ENCODE measurements at regions not wholly inside any gene's neighbourhood (a gene's known extent, or its start where the extent isn't known, plus 50 kb on each side); places are given as distances from the start of the nearest gene placed in this dataset.

- Histone ChIP-seq H2AK5ac (ENCODE audit: low read length) (no peak overlapping the region), H2BK5ac (ENCODE audit: low read length) (no peak overlapping the region), H3K79me2 (ENCODE audit: control insufficient read depth, insufficient read depth, low read length) (no peaks in the 10 kb centered on the region), H3K36me3 (ENCODE audit: control insufficient read depth, insufficient read depth, low read length) (no peaks in the 10 kb centered on the region), H4K8ac (ENCODE audit: low read depth, low read length) (no peak overlapping the region), H4K5ac (ENCODE audit: low read length) (no peak overlapping the region), H3K23ac (ENCODE audit: low read length) (no peak overlapping the region), H3K79me1 (ENCODE audit: low read length) (no peaks in the 10 kb centered on the region), H3K4ac (ENCODE audit: low read depth, low read length) (no peak overlapping the region), H3K4me2 (ENCODE audit: low read length) (no peak overlapping the region), H3K4me3 (ENCODE audit: low read length) (no peak overlapping the region), H3K27ac (ENCODE audit: low read depth, low read length) (no peak overlapping the region), H3K18ac (ENCODE audit: low read length) (peak overlapping the region; percentile 25), H3K27me3 (ENCODE audit: insufficient read depth, low read length, poor library complexity) (no peaks in the 10 kb centered on the region), H2BK15ac (replicated peaks; ENCODE audit: low read depth) (no peak overlapping the region), H2BK120ac (ENCODE audit: low read depth, low read length) (no peak overlapping the region), H3K4me1 (ENCODE audit: control insufficient read depth, low read depth, low read length) (peaks cover 4% of the 10 kb centered on the region), H3K56ac (ENCODE audit: low read length) (no peak overlapping the region), H3K9ac (ENCODE audit: low read length) (no peak overlapping the region)
- DNase-seq = peak; percentile 16
- no CpG with 5 or more reads among the region's 4 CpGs for WGBS (ENCODE audit: extremely low coverage, insufficient coverage, low lambda C conversion rate)
Measured at GRCh38 chr12:59086126-59086525, 165.8 kb upstream of the LRIG3 start.

- no peaks in the 10 kb centered on the region for H3K36me3 ChIP-seq (ENCODE audit: control insufficient read depth, insufficient read depth, low read length)
- no peak overlapping the region for H3K23ac ChIP-seq (ENCODE audit: low read length)
- H3K56ac ChIP-seq (ENCODE audit: low read length) = no peak overlapping the region
- no peak for DNase-seq
- H3K4me1 ChIP-seq (ENCODE audit: control insufficient read depth, low read depth, low read length) = peaks cover 4% of the 10 kb centered on the region
- H3K79me1 ChIP-seq (ENCODE audit: low read length) = no peaks in the 10 kb centered on the region
- peak overlapping the region; percentile 82 for H2BK120ac ChIP-seq (ENCODE audit: low read depth, low read length)
- H3K27ac ChIP-seq (ENCODE audit: low read depth, low read length) = no peak overlapping the region
- no peak overlapping the region for H3K9ac ChIP-seq (ENCODE audit: low read length)
- no peak overlapping the region for H2BK5ac ChIP-seq (ENCODE audit: low read length)
- no peak overlapping the region for H3K18ac ChIP-seq (ENCODE audit: low read length)
- no peak overlapping the region for H3K4ac ChIP-seq (ENCODE audit: low read depth, low read length)
- H4K8ac ChIP-seq (ENCODE audit: low read depth, low read length) = peak overlapping the region; percentile 5
- H2BK15ac ChIP-seq (replicated peaks; ENCODE audit: low read depth) = peak overlapping the region; percentile 96
- no peaks in the 10 kb centered on the region for H3K79me2 ChIP-seq (ENCODE audit: control insufficient read depth, insufficient read depth, low read length)
- no peak overlapping the region for H3K4me3 ChIP-seq (ENCODE audit: low read length)
- no peak overlapping the region for H3K4me2 ChIP-seq (ENCODE audit: low read length)
- WGBS (ENCODE audit: extremely low coverage, insufficient coverage, low lambda C conversion rate) = no CpG with 5 or more reads among the region's 3 CpGs
- no peak overlapping the region for H2AK5ac ChIP-seq (ENCODE audit: low read length)
- H4K5ac ChIP-seq (ENCODE audit: low read length) = no peak overlapping the region
- H3K27me3 ChIP-seq (ENCODE audit: insufficient read depth, low read length, poor library complexity) = no peaks in the 10 kb centered on the region
Measured at GRCh38 chr12:59085690-59086089, 165.4 kb upstream of the LRIG3 start.

GRCh38 chr12:59084511-59085375 lies 164.4 kb upstream of the LRIG3 start:
- no peak overlapping the region for H4K8ac ChIP-seq (ENCODE audit: low read depth, low read length)
- no peak overlapping the region for H2BK120ac ChIP-seq (ENCODE audit: low read depth, low read length)
- no CpG with 5 or more reads among the region's 12 CpGs for WGBS (ENCODE audit: extremely low coverage, insufficient coverage, low lambda C conversion rate)
- H3K4ac ChIP-seq (ENCODE audit: low read depth, low read length) = no peak overlapping the region
- peak overlapping the region; percentile 72 for H3K56ac ChIP-seq (ENCODE audit: low read length)
- no peaks in the 10 kb centered on the region for H3K27me3 ChIP-seq (ENCODE audit: insufficient read depth, low read length, poor library complexity)
- H3K18ac ChIP-seq (ENCODE audit: low read length) = peak overlapping the region; percentile 18
- peak overlapping the region; percentile 77 for H2BK5ac ChIP-seq (ENCODE audit: low read length)
- no peaks in the 10 kb centered on the region for H3K36me3 ChIP-seq (ENCODE audit: control insufficient read depth, insufficient read depth, low read length)
- peak; percentile 44 for DNase-seq
- H3K23ac ChIP-seq (ENCODE audit: low read length) = no peak overlapping the region
- no peak overlapping the region for H4K5ac ChIP-seq (ENCODE audit: low read length)
- no peak overlapping the region for H3K4me3 ChIP-seq (ENCODE audit: low read length)
- peaks cover 4% of the 10 kb centered on the region for H3K4me1 ChIP-seq (ENCODE audit: control insufficient read depth, low read depth, low read length)
- H3K27ac ChIP-seq (ENCODE audit: low read depth, low read length) = no peak overlapping the region
- H2AK5ac ChIP-seq (ENCODE audit: low read length) = no peak overlapping the region
- no peak overlapping the region for H3K9ac ChIP-seq (ENCODE audit: low read length)
- no peaks in the 10 kb centered on the region for H3K79me2 ChIP-seq (ENCODE audit: control insufficient read depth, insufficient read depth, low read length)
- H3K4me2 ChIP-seq (ENCODE audit: low read length) = no peak overlapping the region
- H3K79me1 ChIP-seq (ENCODE audit: low read length) = no peaks in the 10 kb centered on the region
- peak overlapping the region; percentile 74 for H2BK15ac ChIP-seq (replicated peaks; ENCODE audit: low read depth)

- no peaks in the 10 kb centered on the region for H3K79me2 ChIP-seq (ENCODE audit: control insufficient read depth, insufficient read depth, low read length)
- no peak overlapping the region for H2AK5ac ChIP-seq (ENCODE audit: low read length)
- H3K23ac ChIP-seq (ENCODE audit: low read length) = no peak overlapping the region
- no peak overlapping the region for H3K4me2 ChIP-seq (ENCODE audit: low read length)
- H3K4ac ChIP-seq (ENCODE audit: low read depth, low read length) = no peak overlapping the region
- H3K79me1 ChIP-seq (ENCODE audit: low read length) = no peaks in the 10 kb centered on the region
- H3K4me3 ChIP-seq (ENCODE audit: low read length) = no peak overlapping the region
- H4K8ac ChIP-seq (ENCODE audit: low read depth, low read length) = no peak overlapping the region
- no peaks in the 10 kb centered on the region for H3K27me3 ChIP-seq (ENCODE audit: insufficient read depth, low read length, poor library complexity)
- no peak overlapping the region for H2BK120ac ChIP-seq (ENCODE audit: low read depth, low read length)
- H3K18ac ChIP-seq (ENCODE audit: low read length) = no peak overlapping the region
- peaks cover 4% of the 10 kb centered on the region for H3K4me1 ChIP-seq (ENCODE audit: control insufficient read depth, low read depth, low read length)
- no peak overlapping the region for H4K5ac ChIP-seq (ENCODE audit: low read length)
- no peak overlapping the region for H2BK5ac ChIP-seq (ENCODE audit: low read length)
- H3K27ac ChIP-seq (ENCODE audit: low read depth, low read length) = no peak overlapping the region
- no peak for DNase-seq
- H3K56ac ChIP-seq (ENCODE audit: low read length) = no peak overlapping the region
- H3K9ac ChIP-seq (ENCODE audit: low read length) = no peak overlapping the region
- no CpG with 5 or more reads among the region's 3 CpGs for WGBS (ENCODE audit: extremely low coverage, insufficient coverage, low lambda C conversion rate)
- H2BK15ac ChIP-seq (replicated peaks; ENCODE audit: low read depth) = no peak overlapping the region
- H3K36me3 ChIP-seq (ENCODE audit: control insufficient read depth, insufficient read depth, low read length) = no peaks in the 10 kb centered on the region
Measured at GRCh38 chr12:59082952-59083351, 162.6 kb upstream of the LRIG3 start.

DNA sequence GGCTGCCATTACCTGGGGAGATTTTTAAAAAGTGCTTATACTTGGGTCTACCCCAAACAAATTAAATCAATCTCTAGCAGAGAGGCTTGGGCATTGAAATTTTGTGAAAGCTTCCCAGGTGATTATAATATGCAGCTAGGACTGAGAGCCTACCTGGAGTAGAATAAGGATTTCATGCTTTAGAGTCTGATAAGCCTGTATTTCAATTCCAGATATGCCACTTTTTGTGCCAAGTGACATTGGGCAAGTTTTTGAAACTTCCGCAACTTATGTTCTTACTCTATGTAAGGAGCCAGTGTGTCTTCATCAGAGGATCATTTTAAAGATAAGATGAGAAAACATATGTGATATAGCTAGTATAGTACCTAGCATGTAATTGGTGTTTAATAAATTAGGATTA lies 159.8 kb upstream of the LRIG3 start:
- H3K79me1 ChIP-seq (ENCODE audit: low read length) = no peaks in the 10 kb centered on the region
- H3K4ac ChIP-seq (ENCODE audit: low read depth, low read length) = no peak overlapping the region
- H3K36me3 ChIP-seq (ENCODE audit: control insufficient read depth, insufficient read depth, low read length) = no peaks in the 10 kb centered on the region
- H3K4me3 ChIP-seq (ENCODE audit: low read length) = no peak overlapping the region
- H2BK5ac ChIP-seq (ENCODE audit: low read length) = no peak overlapping the region
- WGBS (ENCODE audit: extremely low coverage, insufficient coverage, low lambda C conversion rate) = no CpG with 5 or more reads among the region's 1 CpG
- H3K79me2 ChIP-seq (ENCODE audit: control insufficient read depth, insufficient read depth, low read length) = no peaks in the 10 kb centered on the region
- no peak overlapping the region for H3K9ac ChIP-seq (ENCODE audit: low read length)
- H3K56ac ChIP-seq (ENCODE audit: low read length) = no peak overlapping the region
- no peak overlapping the region for H2BK15ac ChIP-seq (replicated peaks; ENCODE audit: low read depth)
- no peak overlapping the region for H3K27ac ChIP-seq (ENCODE audit: low read depth, low read length)
- peaks cover 6% of the 10 kb centered on the region for H3K4me1 ChIP-seq (ENCODE audit: control insufficient read depth, low read depth, low read length)
- no peak overlapping the region for H3K4me2 ChIP-seq (ENCODE audit: low read length)
- no peak overlapping the region for H2BK120ac ChIP-seq (ENCODE audit: low read depth, low read length)
- DNase-seq = no peak
- no peak overlapping the region for H2AK5ac ChIP-seq (ENCODE audit: low read length)
- no peak overlapping the region for H4K8ac ChIP-seq (ENCODE audit: low read depth, low read length)
- H4K5ac ChIP-seq (ENCODE audit: low read length) = no peak overlapping the region
- no peak overlapping the region for H3K18ac ChIP-seq (ENCODE audit: low read length)
- no peaks in the 10 kb centered on the region for H3K27me3 ChIP-seq (ENCODE audit: insufficient read depth, low read length, poor library complexity)
- no peak overlapping the region for H3K23ac ChIP-seq (ENCODE audit: low read length)

GRCh38 chr12:59079472-59079871 lies 159.2 kb upstream of the LRIG3 start:
- Histone ChIP-seq H3K4me3 (ENCODE audit: low read length) (no peak overlapping the region), H3K23ac (ENCODE audit: low read length) (no peak overlapping the region), H3K4me1 (ENCODE audit: control insufficient read depth, low read depth, low read length) (peaks cover 3% of the 10 kb centered on the region), H2BK15ac (replicated peaks; ENCODE audit: low read depth) (no peak overlapping the region), H3K27me3 (ENCODE audit: insufficient read depth, low read length, poor library complexity) (no peaks in the 10 kb centered on the region), H4K5ac (ENCODE audit: low read length) (no peak overlapping the region), H3K56ac (ENCODE audit: low read length) (no peak overlapping the region), H2BK5ac (ENCODE audit: low read length) (no peak overlapping the region), H2AK5ac (ENCODE audit: low read length) (no peak overlapping the region), H3K79me2 (ENCODE audit: control insufficient read depth, insufficient read depth, low read length) (no peaks in the 10 kb centered on the region), H3K18ac (ENCODE audit: low read length) (no peak overlapping the region), H3K9ac (ENCODE audit: low read length) (no peak overlapping the region), H3K79me1 (ENCODE audit: low read length) (no peaks in the 10 kb centered on the region), H3K27ac (ENCODE audit: low read depth, low read length) (no peak overlapping the region), H2BK120ac (ENCODE audit: low read depth, low read length) (no peak overlapping the region), H3K4me2 (ENCODE audit: low read length) (no peak overlapping the region), H3K36me3 (ENCODE audit: control insufficient read depth, insufficient read depth, low read length) (no peaks in the 10 kb centered on the region), H3K4ac (ENCODE audit: low read depth, low read length) (no peak overlapping the region), H4K8ac (ENCODE audit: low read depth, low read length) (no peak overlapping the region)
- DNase-seq = no peak
- WGBS (ENCODE audit: extremely low coverage, insufficient coverage, low lambda C conversion rate) = no CpG with 5 or more reads among the region's 4 CpGs

Data from mesendoderm (in vitro differentiated cells).